HTR-8/SVneo (cell line): ENCODE measurements at regions not wholly inside any gene's neighbourhood (a gene's known extent, or its start where the extent isn't known, plus 50 kb on each side); places are given as distances from the start of the nearest gene placed in this dataset.
"Not testable (repeated sequence)": the region's sequence is repeated elsewhere in the genome, so short reads cannot be mapped to it uniquely, and the experiment has no call there.

Experiments used
- DNase-seq: peaks from one replicate; pipeline ENCODE4 v3.0.0; 2011; ENCODE audit warnings: low spot score, mixed read lengths; ENCODE audit not compliant: insufficient read length
- FAIRE-seq: peaks from 2 replicates; lab custom pipeline; 2011; peaks lifted over from hg19 to GRCh38; lab: Jason Lieb, UNC

GRCh38 chr2:111570300-111571114, 313.5 kb downstream of the ANAPC1 start:
- FAIRE-seq = not testable (repeated sequence)

GRCh38 chr2:111574803-111575202, 309.2 kb downstream of the ANAPC1 start:
- not testable (repeated sequence) for FAIRE-seq

More at GRCh38 chr2:111570300-111571114, 313.5 kb downstream of the ANAPC1 start:
- not testable (repeated sequence) for DNase-seq

GRCh38 chr2:111577154-111577885, 306.7 kb downstream of the ANAPC1 start:
- FAIRE-seq = peak; percentile 42
- DNase-seq = not testable (repeated sequence)

More at GRCh38 chr2:111574803-111575202, 309.2 kb downstream of the ANAPC1 start:
- DNase-seq = not testable (repeated sequence)

- DNase-seq = not testable (repeated sequence)
- FAIRE-seq = peak; percentile 13
Measured at GRCh38 chr2:111579500-111580134, 304.4 kb downstream of the ANAPC1 start.

- not testable (repeated sequence) for FAIRE-seq, DNase-seq
Measured at GRCh38 chr2:111580616-111581015, 303.4 kb downstream of the ANAPC1 start.

GRCh38 chr2:111582090-111582489, 301.9 kb downstream of the ANAPC1 start:
- not testable (repeated sequence) for FAIRE-seq, DNase-seq

- FAIRE-seq, DNase-seq: not testable (repeated sequence)
Measured at GRCh38 chr2:111583480-111583879, 300.5 kb downstream of the ANAPC1 start.

- not testable (repeated sequence) for FAIRE-seq, DNase-seq
Measured at GRCh38 chr2:111584540-111584939, 299.5 kb downstream of the ANAPC1 start.

- FAIRE-seq, DNase-seq: not testable (repeated sequence)
Measured at GRCh38 chr2:111584950-111585349, 299.0 kb downstream of the ANAPC1 start.

- not testable (repeated sequence) for FAIRE-seq, DNase-seq
Measured at GRCh38 chr2:111586014-111586413, 298.0 kb downstream of the ANAPC1 start.

- FAIRE-seq, DNase-seq: not testable (repeated sequence)
Measured at GRCh38 chr2:111595072-111595471, 288.9 kb downstream of the ANAPC1 start.

GRCh38 chr2:111596808-111597705, 286.9 kb downstream of the ANAPC1 start:
- not testable (repeated sequence) for FAIRE-seq, DNase-seq

- not testable (repeated sequence) for DNase-seq
- FAIRE-seq = peak; percentile 54
Measured at GRCh38 chr2:111598944-111599343, 285.0 kb downstream of the ANAPC1 start.

GRCh38 chr2:111602259-111602658, 281.7 kb downstream of the ANAPC1 start:
- not testable (repeated sequence) for FAIRE-seq, DNase-seq

- FAIRE-seq, DNase-seq: not testable (repeated sequence)
Measured at GRCh38 chr2:111605798-111606197, 278.2 kb downstream of the ANAPC1 start.

GRCh38 chr2:111606632-111607031, 277.4 kb downstream of the ANAPC1 start:
- FAIRE-seq, DNase-seq: not testable (repeated sequence)

- not testable (repeated sequence) for DNase-seq
- FAIRE-seq = peak; percentile 42
Measured at GRCh38 chr2:111609146-111609844, 274.7 kb downstream of the ANAPC1 start.

- FAIRE-seq = not testable (repeated sequence)
Measured at GRCh38 chr2:111610035-111610434, 274.0 kb downstream of the ANAPC1 start.

More at GRCh38 chr2:111610035-111610434, 274.0 kb downstream of the ANAPC1 start:
- DNase-seq = not testable (repeated sequence)
